Heart left ventricle (tissue), 16 donors: ENCODE measurements at regions not wholly inside any gene's neighbourhood (a gene's known extent, or its start where the extent isn't known, plus 50 kb on each side); places are given as distances from the start of the nearest gene placed in this dataset.
"Not testable (repeated sequence)": the region's sequence is repeated elsewhere in the genome, so short reads cannot be mapped to it uniquely, and the experiment has no call there.

Experiments used
- ATAC-seq, 4 donors: fragments of 200-7000 bp; cut with Tn5 transposase; one replicate each; pipeline ENCODE4 v1.9.1; 2020 to 2022; ENCODE audit warnings: moderate library complexity in 4 of 4, mild to moderate bottlenecking in 3 of 4, moderate number of reproducible peaks in 1 of 4
- DNase-seq, 5 donors: peaks; one replicate each; pipeline ENCODE4 v3.0.0-alpha.2; 2020
- H3K27ac ChIP-seq, 12 donors: fragments of 200-600 bp; sonication (generic) in 4 of 12; one replicate each; pipeline versions ENCODE4 v1.5.0 to v1.8.0; 2016 to 2022; ENCODE audit warnings: mild to moderate bottlenecking in 2 of 12
- H3K27me3 ChIP-seq, 9 donors: fragments of 200-600 bp; sonication (generic) in 2 of 9; one replicate each; pipeline versions ENCODE4 v1.5.1 to v1.8.0; 2016 to 2022; ENCODE audit warnings: mild to moderate bottlenecking in 3 of 9
- H3K36me3 ChIP-seq, 9 donors: fragments of 200-600 bp; sonication (generic) in 2 of 9; one replicate each; pipeline versions ENCODE4 v1.5.0 to v1.8.0; 2018 to 2022; ENCODE audit warnings: mild to moderate bottlenecking in 2 of 9
- H3K4me1 ChIP-seq, 12 donors: fragments of 200-600 bp; sonication (generic) in 4 of 12; one replicate each; pipeline versions ENCODE4 v1.5.0 to v1.8.0; 2016 to 2022; ENCODE audit warnings: mild to moderate bottlenecking in 3 of 12
- H3K4me3 ChIP-seq, 12 donors: fragments of 200-600 bp; sonication (generic) in 4 of 12; one replicate each; pipeline versions ENCODE4 v1.5.0 to v1.8.0; 2017 to 2022; ENCODE audit warnings: mild to moderate bottlenecking in 9 of 12, moderate library complexity in 4 of 12
- H3K9me3 ChIP-seq, 12 donors: fragments of 200-600 bp; sonication (generic) in 4 of 12; one replicate each; pipeline versions ENCODE4 v1.5.0 to v1.8.0; 2016 to 2022; ENCODE audit warnings: mild to moderate bottlenecking in 1 of 12
- CTCF ChIP-seq, 12 donors: fragments of 200-600 bp; sonication (generic) in 4 of 12; IDR thresholded peaks; one replicate each; pipeline versions ENCODE4 v1.5.0 to v1.8.0; 2018 to 2022; ENCODE audit warnings: antibody characterized with exemption in 12 of 12, mild to moderate bottlenecking in 5 of 12
- POLR2A ChIP-seq, 2 donors: fragments of 450-650 bp; IDR thresholded peaks; one replicate each; pipeline ENCODE4 v1.6.1; 2017; ENCODE audit warnings: antibody characterized with exemption in 2 of 2, mild to moderate bottlenecking in 2 of 2, moderate library complexity in 2 of 2
- WGBS, 4 donors: extraction: QIAGEN DNeasy Blood & Tissue Kit in 2 of 4; methylation state at CpG; one replicate each; pipeline versions ENCODE4 v1.1.5 to v1.1.7; 2013 to 2018; 5-methylcytosine and 5-hydroxymethylcytosine counted together
- intact Hi-C, 10 donors: fragments of 100-400 bp; cut with DNase I; formaldehyde crosslinking; loops; one replicate each; pipeline versions ENCODE4 v1.11.1 to v1.14.2; 2022
- donor health status: ischemic (EF 13 %, LVEDD 7.1; RV severe dilation, severe dysfunction).
- donor health status: healthy with polysubstance abuse.
- donor health status: DM: no; HTN: yes; CAD: no.
- donor health status: DM: no; HTN: no; CAD: no.
- donor health status: ischemic (EF 25% LVEDD 6.9; RV normal size, moderate dysfunction).
- donor health status: ischemic (EF 25% LVEDD 5.7; RV mildly dilated, moderate dysfunction).
- donor health status: healthy.
- donor health status: DM: yes; HTN: yes; CAD: no.
- donor health status: ischemic (EF 35%, LVEDD 5.7; RV mildly dilated, moderate dysfunction).
- donor health status: nonischemic (EF 11% LVEDD 7.7; RV severe dilation, severe dysfunction).
- donor health status: DM: yes; HTN: yes; CAD: no.
- donor health status: PGD.
- donor health status: ischemic (EF 29% LVEDD 5.4; RV normal size, mild dysfunction).
- donor health status: nonischemic (EF 23%, LVEDD 6.1; RV moderate dilation, normal function).

- Histone ChIP-seq H3K36me3 (no peaks in the 10 kb centered on the region), H3K4me3 (no peak overlapping the region), H3K27me3 (no peaks in the 10 kb centered on the region), H3K4me1 (no peaks in the 10 kb centered on the region), H3K27ac (no peak overlapping the region), H3K9me3 (peaks cover 0 to 5% (median 0%) of the 10 kb centered on the region in 12 donors)
- 95 to 100% (median 96%) methylated on average over 1 of the region's 1 CpG for WGBS, 4 donors
- TF ChIP-seq CTCF (IDR thresholded peaks at IDR 0.05) (no peak), POLR2A (IDR thresholded peaks at IDR 0.05) (no peak)
- DNase-seq = no peak
- ATAC-seq = no peak
- intact Hi-C loops = no loop called here
Measured at GRCh38 chr2:114352988-114353387, 89.5 kb upstream of the DPP10 start.

DNA sequence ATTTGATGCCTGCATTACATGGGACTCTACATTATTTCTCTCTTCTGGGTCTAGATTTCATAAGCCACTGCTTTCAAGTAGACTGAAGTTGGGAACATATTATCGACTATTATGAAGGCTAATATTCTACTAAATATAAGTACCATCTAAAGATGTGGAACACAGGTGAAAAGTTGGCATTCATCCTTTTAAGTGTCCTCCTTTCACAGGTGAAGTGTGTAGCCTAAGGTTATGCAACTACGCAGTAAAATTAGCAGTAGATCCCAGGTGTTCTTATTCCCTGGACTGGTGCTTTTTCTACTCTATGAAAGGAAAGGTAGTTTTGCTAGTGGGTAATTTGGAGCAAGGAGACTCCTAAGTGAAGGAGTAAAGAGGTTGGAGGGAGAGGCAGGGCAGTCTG, 88.2 kb upstream of the DPP10 start:
- Histone ChIP-seq H3K27ac (no peak overlapping the region), H3K27me3 (no peaks in the 10 kb centered on the region), H3K36me3 (no peaks in the 10 kb centered on the region), H3K4me1 (no peaks in the 10 kb centered on the region), H3K4me3 (no peak overlapping the region), H3K9me3 (peaks cover 0 to 5% (median 0%) of the 10 kb centered on the region in 12 donors)
- intact Hi-C loops = no loop called here
- DNase-seq = no peak
- 89 to 95% (median 95%) methylated on average over 2 of the region's 2 CpGs for WGBS, 4 donors
- TF ChIP-seq POLR2A (IDR thresholded peaks at IDR 0.05) (no peak), CTCF (IDR thresholded peaks at IDR 0.05) (no peak)
- ATAC-seq = no peak

DNA sequence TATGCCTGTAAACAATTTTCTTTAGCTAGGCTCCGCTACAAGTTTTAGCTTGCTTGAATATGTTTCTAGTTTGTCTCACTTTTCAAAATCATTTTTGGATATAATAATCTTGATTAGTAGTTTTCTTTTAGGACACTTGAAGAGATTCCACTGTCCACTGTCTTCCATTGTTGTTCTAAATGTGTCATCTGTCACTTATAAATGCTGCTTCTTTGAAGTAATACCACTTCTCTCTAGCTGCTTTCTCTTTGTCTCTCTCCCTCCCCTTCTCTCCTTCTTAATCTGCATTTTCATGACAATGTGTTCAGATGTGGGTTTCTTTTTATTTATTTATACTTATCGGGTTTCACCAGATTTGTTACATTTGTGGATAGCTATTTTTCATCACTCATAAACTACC, 73.7 kb upstream of the DPP10 start:
- H3K4me3 ChIP-seq = no peak overlapping the region
- no peak for TF ChIP-seq CTCF (IDR thresholded peaks at IDR 0.05)
- TF ChIP-seq POLR2A (IDR thresholded peaks at IDR 0.05) = no peak
- ATAC-seq (no peak), DNase-seq (no peak)
- H3K27me3 ChIP-seq = no peaks in the 10 kb centered on the region
- no peaks in the 10 kb centered on the region for H3K36me3 ChIP-seq
- no peak overlapping the region for H3K27ac ChIP-seq
- intact Hi-C loops = no loop called here
- H3K9me3 ChIP-seq = peaks cover 0 to 44% (median 20%) of the 10 kb centered on the region in 12 donors
- H3K4me1 ChIP-seq = no peaks in the 10 kb centered on the region
- WGBS, 4 donors = 56 to 94% (median 82%) methylated on average over 2 of the region's 2 CpGs

DNA sequence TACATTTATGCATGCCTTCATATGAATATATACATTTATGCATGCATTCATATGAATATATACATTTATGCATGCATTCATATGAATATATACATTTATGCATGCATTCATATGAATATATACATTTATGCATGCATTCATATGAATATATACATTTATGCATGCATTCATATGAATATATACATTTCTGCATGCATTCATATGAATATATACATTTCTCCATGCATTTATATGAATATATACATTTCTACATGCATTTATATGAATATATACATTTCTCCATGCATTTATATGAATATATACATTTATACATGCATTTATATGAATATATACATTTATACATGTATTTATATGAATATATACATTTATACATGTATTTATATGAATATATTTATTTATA, 70.7 kb upstream of the DPP10 start:
- H3K27me3 ChIP-seq, H3K4me3 ChIP-seq, H3K27ac ChIP-seq, intact Hi-C loops, DNase-seq, ATAC-seq, H3K4me1 ChIP-seq, H3K36me3 ChIP-seq: not testable (repeated sequence)
- peaks cover 0 to 44% (median 20%) of the 10 kb centered on the region in 12 donors for H3K9me3 ChIP-seq

DNA sequence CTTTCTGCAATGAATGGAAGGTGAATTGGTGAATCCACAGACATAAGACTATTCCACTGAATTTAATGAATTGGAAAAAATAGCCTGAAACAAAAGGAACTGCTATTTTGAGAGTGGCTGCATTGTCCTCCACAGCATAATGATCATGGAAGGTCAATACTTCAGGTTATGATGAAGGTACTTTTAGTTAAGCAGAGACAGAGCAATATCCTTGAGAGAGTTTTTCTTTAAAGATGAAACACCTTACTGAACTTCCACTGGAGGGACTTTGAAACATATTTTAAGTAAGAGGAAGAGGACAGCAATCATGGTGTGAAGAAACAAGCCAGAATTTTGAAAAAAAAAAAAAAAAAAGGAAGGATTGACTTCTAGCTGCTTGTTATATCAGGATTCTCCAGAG, 68.8 kb upstream of the DPP10 start:
- no peaks in the 10 kb centered on the region for H3K36me3 ChIP-seq
- intact Hi-C loops = no loop called here
- H3K4me3 ChIP-seq = no peak overlapping the region
- TF ChIP-seq CTCF (IDR thresholded peaks at IDR 0.05) (no peak), POLR2A (IDR thresholded peaks at IDR 0.05) (no peak)
- H3K9me3 ChIP-seq = peaks cover 0 to 26% (median 12%) of the 10 kb centered on the region in 12 donors
- H3K4me1 ChIP-seq = no peaks in the 10 kb centered on the region
- ATAC-seq (no peak), DNase-seq (no peak)
- H3K27me3 ChIP-seq = no peaks in the 10 kb centered on the region
- H3K27ac ChIP-seq = no peak overlapping the region
